GM12864 (cell line): ENCODE measurements at regions not wholly inside any gene's neighbourhood (a gene's known extent, or its start where the extent isn't known, plus 50 kb on each side); places are given as distances from the start of the nearest gene placed in this dataset.
"Not testable (repeated sequence)": the region's sequence is repeated elsewhere in the genome, so short reads cannot be mapped to it uniquely, and the experiment has no call there.

Source experiments
- DNase-seq: peaks from one replicate; pipeline ENCODE4 v3.0.0-alpha.2; 2011; ENCODE audit warnings: low read depth
- H3K4me3 ChIP-seq: 2 replicates; pipeline ENCODE4 v1.5.1; 2011; ENCODE audit warnings: mild to moderate bottlenecking, low read depth, low read length, control low read depth
- TF ChIP-seq, protein P1 (sequence below): IDR thresholded peaks from 2 replicates; pipeline ENCODE4 v1.5.1; 2011; ENCODE audit warnings: low read depth, mild to moderate bottlenecking, moderate library complexity, low read length, control low read depth, inconsistent platforms; ENCODE audit errors: missing control alignments

DNA sequence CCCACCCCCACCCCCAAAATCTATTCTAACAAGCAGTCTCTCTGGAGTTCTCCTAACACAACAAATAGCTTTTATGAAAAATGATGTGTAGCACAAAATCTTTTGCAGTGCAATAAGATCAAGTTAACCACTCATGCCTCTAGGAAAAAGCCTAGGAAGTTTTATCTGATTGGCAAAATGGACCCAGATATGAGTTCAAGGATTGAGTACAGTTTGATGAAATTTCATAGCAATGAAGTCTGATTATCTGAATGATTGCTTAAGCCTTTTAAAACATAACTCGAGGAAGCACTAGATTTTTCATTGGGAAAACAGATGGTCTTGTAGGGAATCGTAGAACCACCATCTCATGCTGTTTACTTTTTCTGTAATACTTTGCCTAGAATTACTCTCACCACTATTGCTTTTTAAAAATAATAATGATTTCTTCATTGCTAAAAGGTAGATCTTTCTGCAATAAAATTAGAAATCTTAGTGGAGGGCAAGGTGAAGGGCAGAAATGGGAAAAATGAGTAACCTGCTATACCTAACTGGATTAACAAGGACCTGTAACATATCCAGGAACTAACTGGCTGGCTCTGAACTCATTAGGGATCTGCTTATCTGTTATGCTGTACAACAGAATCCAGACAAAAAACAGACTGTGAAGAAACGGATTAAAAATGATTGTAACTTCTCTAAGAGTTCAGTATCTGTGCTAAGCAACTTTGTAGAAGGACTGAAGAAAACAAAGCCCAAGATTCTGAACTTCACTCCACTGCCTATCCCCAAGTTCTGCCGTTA is 73.7 kb upstream of the ETAA1 start:
- TF ChIP-seq, protein P1, sequence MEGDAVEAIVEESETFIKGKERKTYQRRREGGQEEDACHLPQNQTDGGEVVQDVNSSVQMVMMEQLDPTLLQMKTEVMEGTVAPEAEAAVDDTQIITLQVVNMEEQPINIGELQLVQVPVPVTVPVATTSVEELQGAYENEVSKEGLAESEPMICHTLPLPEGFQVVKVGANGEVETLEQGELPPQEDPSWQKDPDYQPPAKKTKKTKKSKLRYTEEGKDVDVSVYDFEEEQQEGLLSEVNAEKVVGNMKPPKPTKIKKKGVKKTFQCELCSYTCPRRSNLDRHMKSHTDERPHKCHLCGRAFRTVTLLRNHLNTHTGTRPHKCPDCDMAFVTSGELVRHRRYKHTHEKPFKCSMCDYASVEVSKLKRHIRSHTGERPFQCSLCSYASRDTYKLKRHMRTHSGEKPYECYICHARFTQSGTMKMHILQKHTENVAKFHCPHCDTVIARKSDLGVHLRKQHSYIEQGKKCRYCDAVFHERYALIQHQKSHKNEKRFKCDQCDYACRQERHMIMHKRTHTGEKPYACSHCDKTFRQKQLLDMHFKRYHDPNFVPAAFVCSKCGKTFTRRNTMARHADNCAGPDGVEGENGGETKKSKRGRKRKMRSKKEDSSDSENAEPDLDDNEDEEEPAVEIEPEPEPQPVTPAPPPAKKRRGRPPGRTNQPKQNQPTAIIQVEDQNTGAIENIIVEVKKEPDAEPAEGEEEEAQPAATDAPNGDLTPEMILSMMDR: no peak
- no peak for DNase-seq
- no peak overlapping the region for H3K4me3 ChIP-seq

DNA sequence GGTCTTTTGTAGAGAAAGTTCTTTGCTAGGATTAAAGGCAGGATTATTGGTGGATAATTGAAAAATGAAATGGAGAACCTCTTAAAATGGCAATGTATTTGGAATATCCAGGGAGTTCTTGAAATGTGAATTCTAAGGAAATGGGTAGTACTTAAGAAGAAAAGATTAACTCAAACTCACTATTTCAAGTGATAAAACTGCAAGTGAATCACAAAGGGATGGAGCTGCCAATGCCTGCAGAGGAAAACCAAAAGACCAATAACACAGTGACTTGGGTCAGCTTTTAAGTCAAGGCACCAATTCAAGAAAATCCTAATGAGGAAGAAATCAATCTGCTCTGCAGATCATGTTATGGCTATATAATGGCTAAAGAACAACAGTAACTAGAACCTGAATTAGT is 67.6 kb upstream of the ETAA1 start:
- no peak for DNase-seq
- TF ChIP-seq, protein P1: no peak
- H3K4me3 ChIP-seq: no peak overlapping the region

DNA sequence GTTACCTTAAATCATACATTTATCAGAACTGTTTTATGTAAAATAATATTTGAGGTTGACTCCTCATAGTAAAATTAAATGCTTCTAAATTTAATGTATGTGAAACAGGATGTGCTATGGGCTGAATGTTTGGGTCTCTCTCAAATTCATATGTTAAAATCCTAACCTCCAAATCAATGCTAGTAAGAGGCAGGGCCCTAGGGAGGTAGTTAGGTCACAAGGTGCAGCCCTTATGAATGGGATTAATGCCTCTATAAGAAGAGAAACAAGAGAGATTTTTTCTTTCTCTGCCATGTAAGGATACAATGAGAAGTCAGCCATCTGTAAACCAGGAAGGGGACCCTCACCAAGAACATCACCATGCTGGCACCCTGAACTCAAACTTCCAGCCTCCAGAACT is 67.2 kb upstream of the ETAA1 start:
- TF ChIP-seq, protein P1: no peak
- no peak overlapping the region for H3K4me3 ChIP-seq
- DNase-seq: no peak

DNA sequence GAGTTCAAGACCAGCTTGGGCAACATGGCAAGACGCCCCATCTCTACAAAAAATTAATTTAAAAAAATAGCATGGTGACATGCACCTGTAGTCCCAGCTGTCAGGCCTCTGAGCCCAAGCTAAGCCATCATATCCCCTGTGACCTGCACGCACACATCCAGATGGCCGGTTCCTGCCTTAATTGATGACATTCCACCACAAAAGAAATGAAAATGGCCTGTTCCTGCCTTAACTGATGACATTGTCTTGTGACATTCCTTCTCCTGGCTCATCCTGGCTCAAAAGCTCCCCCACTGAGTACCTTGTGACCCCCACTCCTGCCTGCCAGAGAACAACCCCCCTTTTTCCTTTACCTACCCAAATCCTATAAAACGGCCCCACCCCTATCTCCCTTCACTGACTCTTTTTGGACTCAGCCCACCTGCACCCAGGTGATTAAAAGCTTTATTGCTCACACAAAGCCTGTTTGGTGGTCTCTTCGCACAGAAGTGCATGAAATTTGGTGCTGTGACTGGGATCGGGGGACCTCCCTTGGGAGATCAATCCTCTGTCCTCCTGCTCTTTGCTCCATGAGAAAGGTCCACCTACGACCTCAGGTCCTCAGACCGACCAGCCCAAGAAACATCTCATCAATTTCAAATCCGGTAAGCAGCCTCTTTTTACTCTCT is 65.6 kb upstream of the ETAA1 start:
- not testable (repeated sequence) for H3K4me3 ChIP-seq

DNA sequence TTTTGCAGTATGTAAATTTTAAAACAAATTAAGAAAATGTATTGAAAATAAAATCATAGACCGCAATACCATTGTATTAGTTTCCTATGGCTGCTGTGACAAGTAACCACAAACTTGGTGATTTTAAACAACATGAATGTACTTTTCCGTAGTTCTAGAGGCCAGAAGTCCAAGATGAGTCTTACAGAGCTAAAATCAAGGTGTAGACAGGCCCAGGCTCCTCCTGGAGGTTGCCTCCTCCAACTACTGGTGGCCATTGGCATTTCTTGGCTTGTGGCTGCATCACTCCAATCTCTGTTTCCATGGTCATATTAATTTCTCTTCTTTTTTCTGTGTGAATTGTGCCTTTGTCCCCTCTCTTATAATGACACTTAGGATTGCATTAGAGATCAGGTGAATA is 59.2 kb upstream of the ETAA1 start:
- TF ChIP-seq, protein P1: no peak

More for the DNA sequence above, 65.6 kb upstream of the ETAA1 start:
- DNase-seq: not testable (repeated sequence)

DNA sequence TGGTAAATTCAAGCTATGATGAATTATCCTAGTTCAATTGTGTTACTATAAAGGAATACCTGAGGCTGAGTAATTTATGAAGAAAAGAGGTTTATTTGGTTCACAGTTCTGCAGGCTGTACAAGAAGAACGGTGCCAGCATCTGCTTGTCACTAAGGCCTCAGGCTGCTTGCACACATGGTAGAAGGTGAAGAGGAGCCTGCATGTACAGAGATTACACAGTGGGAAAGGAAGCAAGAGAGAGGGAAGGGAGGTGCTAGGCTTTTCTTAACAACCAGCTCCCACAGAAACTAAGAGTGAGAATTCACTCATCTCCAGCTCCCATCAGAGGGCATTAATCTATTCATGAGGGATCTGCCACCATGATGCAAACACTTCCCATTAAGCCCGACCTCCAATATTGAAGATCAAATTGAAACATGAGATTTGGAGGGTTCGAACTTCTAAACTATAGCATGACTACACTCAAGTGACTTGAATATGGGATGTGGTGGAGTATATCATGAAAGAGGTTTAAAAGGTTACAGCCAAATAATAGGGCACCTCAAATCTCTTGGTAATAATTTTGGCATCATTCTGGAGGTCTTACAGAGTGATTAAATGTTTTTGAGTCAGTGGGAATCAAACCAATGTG is 58.4 kb upstream of the ETAA1 start:
- no peak for DNase-seq
- TF ChIP-seq, protein P1: no peak
- H3K4me3 ChIP-seq: no peak overlapping the region

More for the DNA sequence above, 59.2 kb upstream of the ETAA1 start:
- DNase-seq: no peak
- no peak overlapping the region for H3K4me3 ChIP-seq

DNA sequence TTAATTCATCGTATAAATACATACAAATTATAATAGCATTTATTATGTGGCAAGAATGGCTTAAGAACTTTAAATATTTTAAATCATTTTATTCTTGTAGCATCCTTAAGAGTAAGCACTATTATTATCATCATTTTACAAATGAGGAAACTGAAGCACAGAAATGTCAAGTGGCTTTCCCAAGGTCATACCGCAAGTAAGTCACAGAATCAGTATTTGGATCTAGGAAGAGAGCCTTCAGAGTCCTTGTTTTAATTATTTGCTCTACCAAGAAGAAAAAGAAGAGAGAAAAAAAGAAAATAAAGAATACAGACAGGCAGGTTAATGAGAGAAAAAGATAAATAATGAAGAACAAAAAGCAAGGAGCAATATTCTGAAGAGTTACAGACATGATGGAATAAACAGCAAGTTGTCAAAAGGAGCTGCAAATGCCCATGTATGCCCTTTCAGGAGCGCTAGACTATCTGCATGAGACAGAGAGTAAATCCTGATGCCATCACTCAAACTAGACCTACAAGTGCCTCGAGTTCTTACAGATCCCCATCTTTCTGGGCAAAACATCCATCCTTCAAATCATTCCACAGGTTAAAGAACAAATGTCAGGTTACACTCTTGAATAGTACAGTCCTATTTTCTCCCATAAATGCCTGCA is 57.8 kb upstream of the ETAA1 start:
- TF ChIP-seq, protein P1: no peak
- DNase-seq: no peak

More for the DNA sequence above, 57.8 kb upstream of the ETAA1 start:
- H3K4me3 ChIP-seq: no peak overlapping the region
